A673 (cell line): ENCODE measurements at regions not wholly inside any gene's neighbourhood (a gene's known extent, or its start where the extent isn't known, plus 50 kb on each side); places are given as distances from the start of the nearest gene placed in this dataset.

ENCODE experiments used
- BruUV-seq: library from RNA; stranded (reverse); fragments of 400-500 nt; replicated peaks from 2 replicates; lab custom pipeline; 2021; lab: Mats Ljungman, UMichigan
- CTCF ChIA-PET: fragments of 300-600 bp; sonication (Branson Sonifier 250); formaldehyde crosslinking; loops from one replicate; lab custom pipeline; 2022; ENCODE audit warnings: antibody characterized with exemption; lab: Charles Lee
- POLR2A ChIA-PET: fragments of 300-600 bp; sonication (Branson Sonifier 250); formaldehyde crosslinking; loops from one replicate; lab custom pipeline; 2022; ENCODE audit warnings: antibody characterized with exemption; ENCODE audit not compliant: low non-redundant PET; lab: Charles Lee
- DNase-seq: peaks from one replicate; pipeline ENCODE4 v3.0.0-alpha.2; 2015; ENCODE audit warnings: low spot score
- H3K27ac ChIP-seq: fragments of 200-600 bp; sonication (generic); 2 replicates; pipeline ENCODE4 v1.5.1; 2016; ENCODE audit warnings: mixed run types, low read depth, mild to moderate bottlenecking, mixed read lengths, antibody characterized with exemption, low read length; ENCODE audit not compliant: poor library complexity, severe bottlenecking
- H3K27me3 ChIP-seq: fragments of 200-600 bp; sonication (generic); replicated peaks from 2 replicates; pipeline ENCODE4 v1.6.1; 2017; ENCODE audit warnings: mixed run types, low read depth, mild to moderate bottlenecking, mixed read lengths, antibody characterized with exemption, low read length; ENCODE audit not compliant: insufficient read depth, poor library complexity
- H3K36me3 ChIP-seq: fragments of 200-600 bp; sonication (generic); 2 replicates; pipeline ENCODE4 v1.6.1; 2016; ENCODE audit warnings: mixed run types, mild to moderate bottlenecking, mixed read lengths, antibody characterized with exemption, low read length; ENCODE audit not compliant: insufficient read depth, poor library complexity, severe bottlenecking
- H3K4me1 ChIP-seq: fragments of 200-600 bp; sonication (generic); 2 replicates; pipeline ENCODE4 v1.6.1; 2017; ENCODE audit warnings: mixed run types, mild to moderate bottlenecking, mixed read lengths, antibody characterized with exemption, low read length; ENCODE audit not compliant: insufficient read depth, poor library complexity, severe bottlenecking
- H3K4me3 ChIP-seq: fragments of 200-600 bp; sonication (generic); 2 replicates; pipeline ENCODE4 v1.5.1; 2016; ENCODE audit warnings: low read depth, mixed run types, mild to moderate bottlenecking, mixed read lengths, low read length; ENCODE audit not compliant: poor library complexity, severe bottlenecking
- H3K9me3 ChIP-seq: fragments of 200-600 bp; sonication (generic); 2 replicates; pipeline ENCODE4 v1.6.1; 2016; ENCODE audit warnings: mixed run types, low read depth, mild to moderate bottlenecking, mixed read lengths, antibody characterized with exemption, low read length; ENCODE audit not compliant: poor library complexity, severe bottlenecking
- EZH2 ChIP-seq: fragments of 200-600 bp; sonication (generic); IDR thresholded peaks from 2 replicates; pipeline ENCODE4 v1.6.1; 2017; ENCODE audit warnings: borderline replicate concordance, low read depth, mild to moderate bottlenecking, mixed read lengths, antibody characterized with exemption, low read length; ENCODE audit not compliant: poor library complexity, severe bottlenecking
- intact Hi-C: fragments of 100-400 bp; cut with micrococcal nuclease; formaldehyde crosslinking; loops from one replicate; pipeline ENCODE4 v1.10.0; 2022; ENCODE audit not compliant: unreplicated experiment
- TF ChIP-seq, protein P1 (sequence below): fragments of 300-800, 200-600 bp; sonication (generic); conservative IDR thresholded peaks from 2 replicates; pipeline ENCODE4 v1.5.1; 2017; ENCODE audit warnings: low read depth, mild to moderate bottlenecking, antibody characterized with exemption, low read length, moderate library complexity, mixed read lengths

DNA sequence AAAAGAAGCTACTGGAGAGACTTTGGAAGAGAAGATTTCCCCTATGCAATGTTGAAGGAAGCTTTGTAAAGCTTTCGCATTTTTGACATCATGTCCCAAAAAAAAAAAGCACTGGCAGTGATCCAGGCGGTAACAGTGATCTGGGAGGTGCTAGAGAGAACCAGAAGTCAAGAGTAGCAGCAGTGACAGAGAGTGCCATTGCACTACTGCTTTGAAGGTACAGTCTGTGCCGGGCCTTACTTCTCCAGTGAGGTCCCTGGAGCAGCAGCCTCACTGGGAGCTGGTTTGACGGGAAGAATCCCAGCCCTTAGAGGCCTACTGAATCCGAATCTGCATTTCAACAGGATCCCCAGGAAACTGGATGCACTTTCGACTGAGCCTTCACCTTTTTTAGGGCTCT lies 50.9 kb upstream of the ATL2 start:
- no peak for DNase-seq
- BruUV-seq = no TSS peak
- POLR2A ChIA-PET = no interaction called here
- no peaks in the 10 kb centered on the region for H3K4me1 ChIP-seq
- no peak overlapping the region for H3K27ac ChIP-seq
- CTCF ChIA-PET = no interaction called here
- H3K9me3 ChIP-seq = no peaks in the 10 kb centered on the region
- no peak overlapping the region for H3K4me3 ChIP-seq
- no peaks in the 10 kb centered on the region for H3K36me3 ChIP-seq
- intact Hi-C loops = no loop called here
- no peak for TF ChIP-seq EZH2
- TF ChIP-seq, protein P1, sequence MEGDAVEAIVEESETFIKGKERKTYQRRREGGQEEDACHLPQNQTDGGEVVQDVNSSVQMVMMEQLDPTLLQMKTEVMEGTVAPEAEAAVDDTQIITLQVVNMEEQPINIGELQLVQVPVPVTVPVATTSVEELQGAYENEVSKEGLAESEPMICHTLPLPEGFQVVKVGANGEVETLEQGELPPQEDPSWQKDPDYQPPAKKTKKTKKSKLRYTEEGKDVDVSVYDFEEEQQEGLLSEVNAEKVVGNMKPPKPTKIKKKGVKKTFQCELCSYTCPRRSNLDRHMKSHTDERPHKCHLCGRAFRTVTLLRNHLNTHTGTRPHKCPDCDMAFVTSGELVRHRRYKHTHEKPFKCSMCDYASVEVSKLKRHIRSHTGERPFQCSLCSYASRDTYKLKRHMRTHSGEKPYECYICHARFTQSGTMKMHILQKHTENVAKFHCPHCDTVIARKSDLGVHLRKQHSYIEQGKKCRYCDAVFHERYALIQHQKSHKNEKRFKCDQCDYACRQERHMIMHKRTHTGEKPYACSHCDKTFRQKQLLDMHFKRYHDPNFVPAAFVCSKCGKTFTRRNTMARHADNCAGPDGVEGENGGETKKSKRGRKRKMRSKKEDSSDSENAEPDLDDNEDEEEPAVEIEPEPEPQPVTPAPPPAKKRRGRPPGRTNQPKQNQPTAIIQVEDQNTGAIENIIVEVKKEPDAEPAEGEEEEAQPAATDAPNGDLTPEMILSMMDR = no peak
- H3K27me3 ChIP-seq = no peaks in the 10 kb centered on the region

DNA sequence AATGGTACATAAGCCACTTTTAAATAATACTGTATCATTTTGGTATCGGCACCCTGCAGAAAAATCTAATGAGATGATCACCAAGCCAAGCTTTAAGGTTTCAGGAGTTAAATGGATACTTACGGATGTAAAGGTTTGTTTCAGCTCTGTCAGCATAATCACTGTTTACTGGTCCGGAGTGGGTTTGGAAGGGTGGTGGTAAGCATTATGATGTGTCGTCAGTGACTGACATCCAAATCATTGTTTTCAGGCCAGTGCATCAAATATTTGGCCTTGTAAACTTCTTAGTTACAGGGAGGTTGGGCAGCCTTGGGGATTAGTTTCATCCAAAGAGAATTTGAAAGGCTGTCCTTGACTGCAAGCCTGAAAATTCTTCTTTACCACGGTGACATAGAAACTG lies 50.0 kb upstream of the ATL2 start:
- POLR2A ChIA-PET = no interaction called here
- no TSS peak for BruUV-seq
- no peak for TF ChIP-seq EZH2
- TF ChIP-seq, protein P1 = no peak
- CTCF ChIA-PET = no interaction called here
- intact Hi-C loops = no loop called here
- H3K4me3 ChIP-seq = no peak overlapping the region
- H3K9me3 ChIP-seq = no peaks in the 10 kb centered on the region
- H3K4me1 ChIP-seq = no peaks in the 10 kb centered on the region
- no peaks in the 10 kb centered on the region for H3K36me3 ChIP-seq
- DNase-seq = no peak
- H3K27me3 ChIP-seq = no peaks in the 10 kb centered on the region
- H3K27ac ChIP-seq = no peak overlapping the region
